Calu3 (cell line): ENCODE measurements at regions not wholly inside any gene's neighbourhood (a gene's known extent, or its start where the extent isn't known, plus 50 kb on each side); places are given as distances from the start of the nearest gene placed in this dataset.

Source experiments
- BruUV-seq: library from RNA; stranded (reverse); fragments of 400-500 nt; replicated peaks from 2 replicates; lab custom pipeline; 2021; lab: Mats Ljungman, UMichigan
- CTCF ChIA-PET: fragments of 300-600 bp; sonication (Branson Sonifier 250); formaldehyde crosslinking; loops from one replicate; lab custom pipeline; 2022; ENCODE audit warnings: antibody characterized with exemption; lab: Charles Lee
- DNase-seq: peaks from one replicate; pipeline ENCODE4 v3.0.0; 2022
- H3K27ac Mint-ChIP-seq: one replicate; pipeline ENCODE4 v1.8.0; 2022; ENCODE audit warnings: mixed read lengths; ENCODE audit not compliant: unreplicated experiment
- H3K27me3 Mint-ChIP-seq: one replicate; pipeline ENCODE4 v1.8.0; 2022; ENCODE audit warnings: mixed read lengths; ENCODE audit not compliant: unreplicated experiment
- H3K36me3 Mint-ChIP-seq: one replicate; pipeline ENCODE4 v1.8.0; 2022; ENCODE audit warnings: mild to moderate bottlenecking, moderate library complexity, mixed read lengths; ENCODE audit not compliant: insufficient read depth, unreplicated experiment
- H3K4me1 Mint-ChIP-seq: one replicate; pipeline ENCODE4 v1.8.0; 2022; ENCODE audit warnings: mild to moderate bottlenecking, low read depth, mixed read lengths; ENCODE audit not compliant: unreplicated experiment
- H3K4me3 Mint-ChIP-seq: one replicate; pipeline ENCODE4 v1.8.0; 2022; ENCODE audit warnings: mild to moderate bottlenecking, low read depth, moderate library complexity, mixed read lengths; ENCODE audit not compliant: unreplicated experiment
- H3K9me3 Mint-ChIP-seq: one replicate; pipeline ENCODE4 v1.8.0; 2022; ENCODE audit warnings: low read depth, mixed read lengths; ENCODE audit not compliant: unreplicated experiment
- CTCF ChIP-seq: fragments of 200-600 bp; IDR thresholded peaks from one replicate; pipeline ENCODE4 v1.8.0; 2022; ENCODE audit warnings: antibody characterized with exemption; ENCODE audit not compliant: unreplicated experiment
- intact Hi-C: fragments of 100-400 bp; cut with micrococcal nuclease; formaldehyde crosslinking; loops from one replicate; pipeline ENCODE4 v1.10.0; 2022; ENCODE audit not compliant: unreplicated experiment

- H3K27ac Mint-ChIP-seq: no peak overlapping the region
- TF ChIP-seq CTCF: no peak
- no peaks in the 10 kb centered on the region for H3K27me3 Mint-ChIP-seq
- H3K36me3 Mint-ChIP-seq: no peaks in the 10 kb centered on the region
- CTCF ChIA-PET: no interaction called here
- intact Hi-C loops: no loop called here
- no peak for DNase-seq
- peaks cover 10% of the 10 kb centered on the region for H3K9me3 Mint-ChIP-seq
- no peaks in the 10 kb centered on the region for H3K4me1 Mint-ChIP-seq
- H3K4me3 Mint-ChIP-seq: no peak overlapping the region
- BruUV-seq: no TSS peak
Measured at GRCh38 chr17:54085934-54086333, 263.2 kb downstream of the KIF2B start.

GRCh38 chr17:54096216-54096615 lies 273.5 kb downstream of the KIF2B start:
- Mint-ChIP-seq H3K36me3 (no peaks in the 10 kb centered on the region), H3K9me3 (peaks cover 12% of the 10 kb centered on the region), H3K27me3 (no peaks in the 10 kb centered on the region), H3K27ac (no peak overlapping the region), H3K4me1 (no peaks in the 10 kb centered on the region), H3K4me3 (no peak overlapping the region)
- CTCF ChIA-PET: no interaction called here
- DNase-seq: no peak
- intact Hi-C loops: no loop called here
- TF ChIP-seq CTCF: no peak
- BruUV-seq: no TSS peak

- Mint-ChIP-seq H3K27me3 (no peaks in the 10 kb centered on the region), H3K4me3 (no peak overlapping the region), H3K36me3 (no peaks in the 10 kb centered on the region), H3K4me1 (no peaks in the 10 kb centered on the region), H3K27ac (no peak overlapping the region), H3K9me3 (peaks cover 6% of the 10 kb centered on the region)
- TF ChIP-seq CTCF: no peak
- no TSS peak for BruUV-seq
- intact Hi-C loops: no loop called here
- no peak for DNase-seq
- CTCF ChIA-PET: no interaction called here
Measured at GRCh38 chr17:54099221-54099620, 276.5 kb downstream of the KIF2B start.

- Mint-ChIP-seq H3K9me3 (peaks cover 8% of the 10 kb centered on the region), H3K4me1 (no peaks in the 10 kb centered on the region), H3K36me3 (no peaks in the 10 kb centered on the region), H3K4me3 (no peak overlapping the region), H3K27me3 (no peaks in the 10 kb centered on the region), H3K27ac (no peak overlapping the region)
- BruUV-seq: no TSS peak
- CTCF ChIA-PET: no interaction called here
- TF ChIP-seq CTCF: no peak
- DNase-seq: no peak
- intact Hi-C loops: no loop called here
Measured at GRCh38 chr17:54102246-54102645, 279.5 kb downstream of the KIF2B start.
